ENCODE measurements at regions not wholly inside any gene's neighbourhood (a gene's known extent, or its start where the extent isn't known, plus 50 kb on each side); places are given as distances from the start of the nearest gene placed in this dataset.

- H3K27ac ChIP-seq: no peak overlapping the region
- no peak overlapping the region for H3K4me3 ChIP-seq (replicated peaks in 1 of 3)
- intact Hi-C loops (cut with DNase I): no loop called here
- H3K4me1 ChIP-seq: no peaks in the 10 kb centered on the region
- no peaks in the 10 kb centered on the region for H3K9me3 ChIP-seq
- WGBS, 2 donors: 86 to 87% methylated on average over 5 of the region's 5 CpGs
- H3K36me3 ChIP-seq: no peaks in the 10 kb centered on the region
- no peaks in the 10 kb centered on the region for H3K27me3 ChIP-seq
- TF ChIP-seq CTCF (IDR thresholded peaks at IDR 0.05) (no peak), POLR2A (IDR thresholded peaks at IDR 0.05) (no peak)
- no peak for DNase-seq
Observed at GRCh38 chr15:46278062-46278461, 643.2 kb downstream of the SQOR start.

- Histone ChIP-seq H3K36me3 (no peaks in the 10 kb centered on the region), H3K27me3 (no peaks in the 10 kb centered on the region), H3K9me3 (no peaks in the 10 kb centered on the region), H3K4me3 (replicated peaks in 1 of 3) (no peak overlapping the region), H3K27ac (no peak overlapping the region), H3K4me1 (no peaks in the 10 kb centered on the region)
- intact Hi-C loops (cut with DNase I): no loop called here
- 73 to 75% methylated on average over 5 of the region's 5 CpGs for WGBS, 2 donors
- no peak for DNase-seq
- no peak for TF ChIP-seq POLR2A (IDR thresholded peaks at IDR 0.05)
- no peak for TF ChIP-seq CTCF (IDR thresholded peaks at IDR 0.05)
Observed at GRCh38 chr15:46278486-46279090, 643.8 kb downstream of the SQOR start.

GRCh38 chr15:46280762-46281542, 646.1 kb downstream of the SQOR start:
- 57 to 63% methylated on average over 4 of the region's 4 CpGs for WGBS, 2 donors
- no peaks in the 10 kb centered on the region for H3K9me3 ChIP-seq
- intact Hi-C loops (cut with DNase I): no loop called here

GRCh38 chr15:46293550-46293949, 658.7 kb downstream of the SQOR start:
- no peaks in the 10 kb centered on the region for H3K4me1 ChIP-seq
- TF ChIP-seq POLR2A (IDR thresholded peaks at IDR 0.05) (no peak), CTCF (IDR thresholded peaks at IDR 0.05) (no peak)
- H3K4me3 ChIP-seq (replicated peaks in 1 of 3): no peak overlapping the region
- intact Hi-C loops (cut with DNase I): no loop called here
- DNase-seq: no peak
- H3K9me3 ChIP-seq: no peaks in the 10 kb centered on the region
- no peaks in the 10 kb centered on the region for H3K36me3 ChIP-seq
- 67 to 83% methylated on average over 3 of the region's 3 CpGs for WGBS, 2 donors
- no peaks in the 10 kb centered on the region for H3K27me3 ChIP-seq
- no peak overlapping the region for H3K27ac ChIP-seq

More at GRCh38 chr15:46280762-46281542, 646.1 kb downstream of the SQOR start:
- H3K27ac ChIP-seq: no peak overlapping the region
- no peaks in the 10 kb centered on the region for H3K27me3 ChIP-seq
- no peak for TF ChIP-seq CTCF (IDR thresholded peaks at IDR 0.05)
- TF ChIP-seq POLR2A (IDR thresholded peaks at IDR 0.05): no peak
- no peaks in the 10 kb centered on the region for H3K4me1 ChIP-seq
- DNase-seq: no peak
- no peaks in the 10 kb centered on the region for H3K36me3 ChIP-seq
- no peak overlapping the region for H3K4me3 ChIP-seq (replicated peaks in 1 of 3)

GRCh38 chr15:46296002-46296401, 661.2 kb downstream of the SQOR start:
- Histone ChIP-seq H3K4me3 (replicated peaks in 1 of 3) (no peak overlapping the region), H3K27me3 (no peaks in the 10 kb centered on the region), H3K4me1 (no peaks in the 10 kb centered on the region), H3K27ac (no peak overlapping the region), H3K36me3 (no peaks in the 10 kb centered on the region), H3K9me3 (no peaks in the 10 kb centered on the region)
- intact Hi-C loops (cut with DNase I): no loop called here
- 73 to 74% methylated on average over 8 of the region's 8 CpGs for WGBS, 2 donors
- TF ChIP-seq CTCF (IDR thresholded peaks at IDR 0.05): no peak
- no peak for DNase-seq

Measured in thyroid gland (tissue), 4 donors.